LNCaP clone FGC (cell line): ENCODE measurements at regions not wholly inside any gene's neighbourhood (a gene's known extent, or its start where the extent isn't known, plus 50 kb on each side); places are given as distances from the start of the nearest gene placed in this dataset.

Experiments used
- DNase-seq: peaks from one replicate; pipeline ENCODE4 v3.0.0-alpha.2; 2011; ENCODE audit warnings: low read depth
- H3K4me3 ChIP-seq: 2 replicates; pipeline ENCODE4 v1.5.1; 2011; ENCODE audit warnings: mild to moderate bottlenecking, low read depth, low read length, control low read depth
- TF ChIP-seq, protein P1 (sequence below): IDR thresholded peaks from 2 replicates; pipeline ENCODE4 v1.5.1; 2012; ENCODE audit warnings: mild to moderate bottlenecking; ENCODE audit not compliant: control insufficient read depth, insufficient read depth; ENCODE audit errors: extremely low read depth

- DNase-seq, result no peak
- TF ChIP-seq, protein P1, sequence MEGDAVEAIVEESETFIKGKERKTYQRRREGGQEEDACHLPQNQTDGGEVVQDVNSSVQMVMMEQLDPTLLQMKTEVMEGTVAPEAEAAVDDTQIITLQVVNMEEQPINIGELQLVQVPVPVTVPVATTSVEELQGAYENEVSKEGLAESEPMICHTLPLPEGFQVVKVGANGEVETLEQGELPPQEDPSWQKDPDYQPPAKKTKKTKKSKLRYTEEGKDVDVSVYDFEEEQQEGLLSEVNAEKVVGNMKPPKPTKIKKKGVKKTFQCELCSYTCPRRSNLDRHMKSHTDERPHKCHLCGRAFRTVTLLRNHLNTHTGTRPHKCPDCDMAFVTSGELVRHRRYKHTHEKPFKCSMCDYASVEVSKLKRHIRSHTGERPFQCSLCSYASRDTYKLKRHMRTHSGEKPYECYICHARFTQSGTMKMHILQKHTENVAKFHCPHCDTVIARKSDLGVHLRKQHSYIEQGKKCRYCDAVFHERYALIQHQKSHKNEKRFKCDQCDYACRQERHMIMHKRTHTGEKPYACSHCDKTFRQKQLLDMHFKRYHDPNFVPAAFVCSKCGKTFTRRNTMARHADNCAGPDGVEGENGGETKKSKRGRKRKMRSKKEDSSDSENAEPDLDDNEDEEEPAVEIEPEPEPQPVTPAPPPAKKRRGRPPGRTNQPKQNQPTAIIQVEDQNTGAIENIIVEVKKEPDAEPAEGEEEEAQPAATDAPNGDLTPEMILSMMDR, result no peak
- H3K4me3 ChIP-seq, result no peak overlapping the region
Measured at GRCh38 chr20:19960745-19961144, 56.4 kb upstream of the NAA20 start.

DNA sequence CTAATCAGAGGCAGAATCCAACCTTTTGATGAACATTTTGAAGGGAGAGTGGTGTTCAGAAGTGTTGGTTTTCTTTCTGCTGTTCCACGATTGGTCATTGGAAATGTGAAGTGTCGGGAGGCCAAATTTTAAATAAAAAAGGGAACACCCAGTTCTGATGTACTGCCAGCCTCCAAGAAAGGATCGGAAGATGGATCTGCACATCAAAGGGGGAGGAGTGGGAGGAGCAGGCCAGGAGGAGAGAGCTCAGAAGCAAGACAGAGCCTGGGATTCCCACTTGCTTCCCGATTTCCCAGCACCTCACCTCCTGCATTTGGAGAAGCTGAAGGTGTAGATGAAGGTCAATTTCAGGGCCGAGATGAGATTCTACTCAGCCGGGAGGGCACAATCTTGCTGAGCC, 55.9 kb upstream of the NAA20 start:
- no peak overlapping the region for H3K4me3 ChIP-seq
- TF ChIP-seq, protein P1, result no peak
- DNase-seq, result no peak

- H3K4me3 ChIP-seq, result no peak overlapping the region
- no peak for DNase-seq
- TF ChIP-seq, protein P1, result no peak
Measured at GRCh38 chr20:19962958-19963357, 54.2 kb upstream of the NAA20 start.

GRCh38 chr20:19964289-19965265, 52.6 kb upstream of the NAA20 start:
- DNase-seq, result peak; percentile 86
- H3K4me3 ChIP-seq, result no peak overlapping the region

GRCh38 chr20:19966840-19967239, 50.3 kb upstream of the NAA20 start:
- DNase-seq, result peak; percentile 96
- no peak overlapping the region for H3K4me3 ChIP-seq
- TF ChIP-seq, protein P1, result no peak

More at GRCh38 chr20:19964289-19965265, 52.6 kb upstream of the NAA20 start:
- TF ChIP-seq, protein P1, result no peak
